Panc1 (cell line): ENCODE measurements at regions not wholly inside any gene's neighbourhood (a gene's known extent, or its start where the extent isn't known, plus 50 kb on each side); places are given as distances from the start of the nearest gene placed in this dataset.

Source experiments
- SIN3A ChIP-seq: IDR thresholded peaks from 2 replicates; pipeline ENCODE4 v1.6.1; 2012; ENCODE audit warnings: low read depth, mild to moderate bottlenecking, low read length, moderate library complexity, borderline replicate concordance; ENCODE audit not compliant: insufficient read depth
- TF ChIP-seq, protein P1 (sequence below): fragments of 450-650 bp; IDR thresholded peaks from 2 replicates; pipeline ENCODE4 v1.5.1; 2017; ENCODE audit warnings: mild to moderate bottlenecking

DNA sequence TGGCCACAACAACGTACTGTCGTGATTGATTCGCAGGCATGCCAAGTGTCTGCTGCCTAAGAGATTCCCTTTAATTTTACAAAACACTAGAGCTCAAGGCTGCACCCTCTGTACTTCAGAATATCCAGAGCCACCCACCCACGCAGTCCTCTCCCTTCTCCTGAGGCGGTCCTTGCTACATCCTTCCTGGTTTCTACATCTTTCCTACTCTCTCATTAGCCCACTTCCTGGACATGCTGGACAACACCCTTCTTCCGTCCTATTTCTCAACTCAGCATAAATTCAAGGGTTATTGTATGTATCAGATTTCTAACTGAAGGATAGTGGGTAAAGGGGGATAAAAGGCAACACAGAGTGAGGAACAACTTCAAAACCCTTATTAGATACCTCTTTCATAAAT, 148.4 kb upstream of the MAP3K1 start:
- no peak for TF ChIP-seq SIN3A
- TF ChIP-seq, protein P1, sequence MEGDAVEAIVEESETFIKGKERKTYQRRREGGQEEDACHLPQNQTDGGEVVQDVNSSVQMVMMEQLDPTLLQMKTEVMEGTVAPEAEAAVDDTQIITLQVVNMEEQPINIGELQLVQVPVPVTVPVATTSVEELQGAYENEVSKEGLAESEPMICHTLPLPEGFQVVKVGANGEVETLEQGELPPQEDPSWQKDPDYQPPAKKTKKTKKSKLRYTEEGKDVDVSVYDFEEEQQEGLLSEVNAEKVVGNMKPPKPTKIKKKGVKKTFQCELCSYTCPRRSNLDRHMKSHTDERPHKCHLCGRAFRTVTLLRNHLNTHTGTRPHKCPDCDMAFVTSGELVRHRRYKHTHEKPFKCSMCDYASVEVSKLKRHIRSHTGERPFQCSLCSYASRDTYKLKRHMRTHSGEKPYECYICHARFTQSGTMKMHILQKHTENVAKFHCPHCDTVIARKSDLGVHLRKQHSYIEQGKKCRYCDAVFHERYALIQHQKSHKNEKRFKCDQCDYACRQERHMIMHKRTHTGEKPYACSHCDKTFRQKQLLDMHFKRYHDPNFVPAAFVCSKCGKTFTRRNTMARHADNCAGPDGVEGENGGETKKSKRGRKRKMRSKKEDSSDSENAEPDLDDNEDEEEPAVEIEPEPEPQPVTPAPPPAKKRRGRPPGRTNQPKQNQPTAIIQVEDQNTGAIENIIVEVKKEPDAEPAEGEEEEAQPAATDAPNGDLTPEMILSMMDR = no peak
